RWPE1 (cell line): ENCODE measurements at regions not wholly inside any gene's neighbourhood (a gene's known extent, or its start where the extent isn't known, plus 50 kb on each side); places are given as distances from the start of the nearest gene placed in this dataset.

Experiments used
- CTCF ChIA-PET: fragments of 350-600 bp; sonication (Branson Sonifier 250); formaldehyde crosslinking; extraction: SDS; loops from one replicate; lab custom pipeline; 2021; lab: Yijun Ruan, JAX
- POLR2A ChIA-PET: fragments of 400-600 bp; formaldehyde crosslinking; extraction: SDS; loops from one replicate; lab custom pipeline; 2020; ENCODE audit warnings: antibody characterized with exemption; ENCODE audit not compliant: low non-redundant PET; lab: Yijun Ruan, JAX
- DNase-seq: peaks from one replicate; pipeline ENCODE4 v3.0.0; 2012; ENCODE audit warnings: low spot score
- H3K27ac ChIP-seq: fragments of 450-650 bp; 2 replicates; pipeline ENCODE4 v1.5.1; 2017
- TF ChIP-seq, protein P1 (sequence below): fragments of 450-650 bp; conservative IDR thresholded peaks from 2 replicates; pipeline ENCODE4 v1.5.1; 2017; ENCODE audit warnings: low read depth, mild to moderate bottlenecking

DNA sequence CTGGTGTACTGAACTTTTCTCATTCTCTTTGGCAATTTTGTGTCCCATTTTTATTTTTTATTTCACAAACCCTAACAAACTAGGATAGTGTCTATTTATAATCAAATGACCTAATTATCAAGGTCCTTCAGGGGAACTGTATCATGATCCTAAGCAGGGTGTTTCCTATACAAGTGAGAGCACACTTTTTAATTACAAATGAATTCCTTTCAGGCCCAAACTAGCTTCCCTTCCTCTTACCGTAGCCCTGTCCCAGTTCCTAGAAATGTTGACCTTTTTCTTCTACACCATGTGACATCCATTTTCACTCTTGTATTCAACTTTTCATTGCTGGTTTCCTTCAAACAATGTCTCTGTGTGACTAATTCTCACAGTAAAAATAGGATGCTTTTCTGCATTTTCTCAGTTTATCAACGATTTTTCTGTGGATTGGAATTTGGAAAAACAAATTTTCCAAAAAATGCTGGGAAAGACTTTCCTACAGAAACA is 411.4 kb downstream of the CCDC91 start:
- POLR2A ChIA-PET: no interaction called here
- TF ChIP-seq, protein P1, sequence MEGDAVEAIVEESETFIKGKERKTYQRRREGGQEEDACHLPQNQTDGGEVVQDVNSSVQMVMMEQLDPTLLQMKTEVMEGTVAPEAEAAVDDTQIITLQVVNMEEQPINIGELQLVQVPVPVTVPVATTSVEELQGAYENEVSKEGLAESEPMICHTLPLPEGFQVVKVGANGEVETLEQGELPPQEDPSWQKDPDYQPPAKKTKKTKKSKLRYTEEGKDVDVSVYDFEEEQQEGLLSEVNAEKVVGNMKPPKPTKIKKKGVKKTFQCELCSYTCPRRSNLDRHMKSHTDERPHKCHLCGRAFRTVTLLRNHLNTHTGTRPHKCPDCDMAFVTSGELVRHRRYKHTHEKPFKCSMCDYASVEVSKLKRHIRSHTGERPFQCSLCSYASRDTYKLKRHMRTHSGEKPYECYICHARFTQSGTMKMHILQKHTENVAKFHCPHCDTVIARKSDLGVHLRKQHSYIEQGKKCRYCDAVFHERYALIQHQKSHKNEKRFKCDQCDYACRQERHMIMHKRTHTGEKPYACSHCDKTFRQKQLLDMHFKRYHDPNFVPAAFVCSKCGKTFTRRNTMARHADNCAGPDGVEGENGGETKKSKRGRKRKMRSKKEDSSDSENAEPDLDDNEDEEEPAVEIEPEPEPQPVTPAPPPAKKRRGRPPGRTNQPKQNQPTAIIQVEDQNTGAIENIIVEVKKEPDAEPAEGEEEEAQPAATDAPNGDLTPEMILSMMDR: no peak
- CTCF ChIA-PET: no interaction called here
- no peak overlapping the region for H3K27ac ChIP-seq
- no peak for DNase-seq

DNA sequence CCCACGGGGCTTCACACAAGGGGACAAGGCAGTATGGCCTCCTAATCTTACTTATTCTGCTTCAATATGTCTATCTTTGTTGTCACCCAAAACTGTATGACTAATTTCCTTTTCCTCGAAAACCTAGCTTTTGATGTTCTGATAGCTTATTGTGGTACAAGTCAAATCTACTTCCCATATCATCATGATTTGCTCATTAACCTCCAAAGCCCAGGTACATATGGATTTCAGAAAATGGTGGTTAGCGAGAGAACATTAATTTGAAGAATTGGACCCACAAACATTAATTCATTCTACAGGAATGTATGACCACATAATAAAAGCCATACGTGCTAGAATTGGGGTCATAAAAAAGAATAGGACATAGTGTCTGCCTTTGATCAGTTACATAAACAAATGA is 412.5 kb downstream of the CCDC91 start:
- TF ChIP-seq, protein P1: no peak
- ChIA-PET POLR2A (no interaction called here), CTCF (no interaction called here)
- H3K27ac ChIP-seq: no peak overlapping the region
- DNase-seq: no peak

DNA sequence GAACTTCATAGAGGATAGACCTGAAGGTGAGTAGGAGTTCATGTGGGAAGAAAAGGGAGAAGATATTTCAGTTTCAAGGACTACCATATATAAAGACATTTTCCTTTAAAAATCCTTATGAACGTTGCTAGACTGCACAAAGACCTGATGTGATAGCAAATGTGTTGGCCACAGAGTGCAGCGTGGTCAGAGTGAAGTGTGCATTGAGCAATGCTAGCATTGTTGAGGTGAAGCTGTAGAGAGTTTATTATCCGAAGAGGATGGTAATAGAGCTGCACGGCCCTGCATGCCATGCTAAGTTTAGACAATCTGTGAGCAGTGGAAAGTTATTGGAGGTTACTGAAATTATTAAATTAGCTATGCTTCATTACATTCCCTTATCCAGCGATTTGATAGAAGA is 413.0 kb downstream of the CCDC91 start:
- H3K27ac ChIP-seq: no peak overlapping the region
- no peak for DNase-seq
- CTCF ChIA-PET: no interaction called here
- POLR2A ChIA-PET: no interaction called here
- TF ChIP-seq, protein P1: no peak

DNA sequence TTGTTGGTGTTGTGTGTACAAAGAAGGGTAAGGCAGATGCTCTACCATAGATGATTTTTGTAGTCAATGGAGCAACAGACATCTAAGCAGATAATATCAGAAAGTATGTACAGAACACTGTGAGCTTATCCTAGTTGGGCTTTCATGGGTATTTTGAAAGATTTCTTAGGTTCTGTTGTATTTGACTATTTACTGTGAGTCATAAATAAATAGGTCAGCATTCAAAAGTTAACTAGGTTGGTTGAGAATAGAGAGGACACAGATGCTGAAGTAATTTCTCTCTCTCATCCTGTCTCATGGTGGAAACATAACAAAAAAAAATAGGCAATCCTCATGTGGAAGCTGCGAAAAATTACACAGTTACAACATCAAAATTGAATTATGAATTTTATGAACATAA is 413.5 kb downstream of the CCDC91 start:
- CTCF ChIA-PET: no interaction called here
- POLR2A ChIA-PET: no interaction called here
- TF ChIP-seq, protein P1: no peak
- no peak overlapping the region for H3K27ac ChIP-seq
- no peak for DNase-seq

DNA sequence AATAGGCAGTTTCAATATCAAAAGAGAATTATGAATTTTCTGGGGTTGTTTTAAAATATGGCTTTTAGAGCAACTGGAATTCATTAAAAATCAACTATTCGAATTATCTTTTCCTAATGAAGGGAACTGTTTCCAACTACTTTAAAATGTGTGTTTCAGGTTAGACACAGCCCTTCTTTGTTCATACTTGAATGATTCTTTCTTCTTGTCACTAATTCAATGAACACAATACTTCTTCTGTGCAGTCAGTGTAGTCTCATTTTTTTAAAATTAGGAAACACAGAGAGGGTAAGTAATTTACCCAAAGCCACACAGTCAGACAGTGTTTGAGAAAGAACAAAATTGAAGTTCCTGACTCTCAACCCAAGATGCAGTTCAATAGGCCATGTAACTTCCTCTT is 414.0 kb downstream of the CCDC91 start:
- TF ChIP-seq, protein P1: no peak
- DNase-seq: no peak
- H3K27ac ChIP-seq: no peak overlapping the region
- ChIA-PET CTCF (no interaction called here), POLR2A (no interaction called here)

DNA sequence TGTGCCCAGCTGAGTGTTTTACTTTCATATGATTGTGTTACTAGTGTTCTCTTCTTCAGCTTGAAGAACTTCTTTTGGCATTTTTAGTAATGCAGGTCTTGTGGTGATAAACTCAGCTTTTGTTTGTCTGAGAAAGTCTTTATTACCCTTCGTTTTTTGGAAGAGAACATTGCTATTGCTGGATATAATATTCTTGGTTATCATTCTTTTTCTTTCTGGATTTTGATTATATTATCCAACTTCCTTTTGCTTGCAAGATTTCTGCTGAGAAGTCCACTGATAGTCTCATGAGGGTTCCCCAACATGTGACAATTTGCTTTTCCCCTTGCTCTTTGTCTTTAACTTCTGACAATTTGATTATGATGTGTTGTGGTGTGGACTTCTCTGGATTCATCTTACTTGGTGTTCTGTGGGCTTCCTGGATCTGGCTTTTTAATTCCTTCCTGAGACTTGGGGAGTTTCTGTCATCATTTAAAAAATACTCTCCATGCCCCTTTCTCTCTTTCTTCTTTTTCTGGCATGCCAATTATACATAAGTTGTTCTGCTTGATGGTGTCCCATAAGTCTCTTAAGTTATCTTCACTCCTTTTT is 416.8 kb downstream of the CCDC91 start:
- no peak overlapping the region for H3K27ac ChIP-seq
- POLR2A ChIA-PET: no interaction called here
- TF ChIP-seq, protein P1: no peak
- CTCF ChIA-PET: no interaction called here
- no peak for DNase-seq
